ENCODE measurements at regions not wholly inside any gene's neighbourhood (a gene's known extent, or its start where the extent isn't known, plus 50 kb on each side); places are given as distances from the start of the nearest gene placed in this dataset.

DNA sequence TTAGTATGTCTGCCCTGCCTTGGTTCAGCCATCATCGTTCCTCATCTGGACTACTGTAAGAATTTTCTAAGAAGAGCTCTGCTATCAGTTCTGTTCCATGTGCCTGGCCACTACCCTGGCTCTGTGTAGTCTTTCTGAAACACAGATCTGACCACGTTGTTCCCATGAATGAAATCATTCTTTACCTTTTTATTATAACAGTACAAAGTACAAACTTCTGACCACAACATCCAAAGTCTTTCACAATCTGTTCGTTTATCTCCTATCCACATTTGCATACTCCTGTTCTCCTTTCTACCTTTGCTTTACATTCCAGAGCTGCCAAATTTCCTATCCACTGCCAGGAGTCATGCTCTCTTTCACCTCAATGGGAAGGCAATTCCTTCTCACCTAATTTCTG lies 284.6 kb upstream of the LRP1B start:
- WGBS: 28% methylated on average over 3 of the region's 3 CpGs
- no peaks in the 10 kb centered on the region for H3K27me3 ChIP-seq (ENCODE audit: control insufficient read depth in 4 of 4, insufficient read depth in 4 of 4, low read length in 3 of 4)
- H3K27ac ChIP-seq (ENCODE audit: low read depth in 1 of 2, low read length in 2 of 2): peak overlapping the region; percentile 53 to 85
- no peak overlapping the region for H3K9ac ChIP-seq (ENCODE audit: low read depth in 1 of 2, low read length in 2 of 2)
- TF ChIP-seq GABPA (IDR thresholded peaks at IDR 0.05 in 1 of 2, conservative IDR thresholded peaks at IDR 0.05 in 1 of 2) (no peak), RAD21 (IDR thresholded peaks at IDR 0.05) (peak; percentile 36 to 41), FOXA1 (IDR thresholded peaks at IDR 0.05) (peak; percentile 37), SP1 (IDR thresholded peaks at IDR 0.05) (peak; percentile 94), NR2F2 (IDR thresholded peaks at IDR 0.05) (no peak), TAF1 (conservative IDR thresholded peaks at IDR 0.05) (peak; percentile 24), HNF4A (conservative IDR thresholded peaks at IDR 0.05) (peak; percentile 90 to 93), HNF4G (IDR thresholded peaks at IDR 0.05) (peak; percentile 88), JUND (IDR thresholded peaks at IDR 0.05) (peak; percentile 70 to 86), FOXA2 (IDR thresholded peaks at IDR 0.05) (peak; percentile 74), RXRA (IDR thresholded peaks at IDR 0.05) (peak; percentile 76 to 86), YY1 (IDR thresholded peaks at IDR 0.05) (peak; percentile 20), EGR1 (IDR thresholded peaks at IDR 0.05; ENCODE audit: low read depth in 2 of 2) (no peak)
- TF ChIP-seq, protein P1, sequence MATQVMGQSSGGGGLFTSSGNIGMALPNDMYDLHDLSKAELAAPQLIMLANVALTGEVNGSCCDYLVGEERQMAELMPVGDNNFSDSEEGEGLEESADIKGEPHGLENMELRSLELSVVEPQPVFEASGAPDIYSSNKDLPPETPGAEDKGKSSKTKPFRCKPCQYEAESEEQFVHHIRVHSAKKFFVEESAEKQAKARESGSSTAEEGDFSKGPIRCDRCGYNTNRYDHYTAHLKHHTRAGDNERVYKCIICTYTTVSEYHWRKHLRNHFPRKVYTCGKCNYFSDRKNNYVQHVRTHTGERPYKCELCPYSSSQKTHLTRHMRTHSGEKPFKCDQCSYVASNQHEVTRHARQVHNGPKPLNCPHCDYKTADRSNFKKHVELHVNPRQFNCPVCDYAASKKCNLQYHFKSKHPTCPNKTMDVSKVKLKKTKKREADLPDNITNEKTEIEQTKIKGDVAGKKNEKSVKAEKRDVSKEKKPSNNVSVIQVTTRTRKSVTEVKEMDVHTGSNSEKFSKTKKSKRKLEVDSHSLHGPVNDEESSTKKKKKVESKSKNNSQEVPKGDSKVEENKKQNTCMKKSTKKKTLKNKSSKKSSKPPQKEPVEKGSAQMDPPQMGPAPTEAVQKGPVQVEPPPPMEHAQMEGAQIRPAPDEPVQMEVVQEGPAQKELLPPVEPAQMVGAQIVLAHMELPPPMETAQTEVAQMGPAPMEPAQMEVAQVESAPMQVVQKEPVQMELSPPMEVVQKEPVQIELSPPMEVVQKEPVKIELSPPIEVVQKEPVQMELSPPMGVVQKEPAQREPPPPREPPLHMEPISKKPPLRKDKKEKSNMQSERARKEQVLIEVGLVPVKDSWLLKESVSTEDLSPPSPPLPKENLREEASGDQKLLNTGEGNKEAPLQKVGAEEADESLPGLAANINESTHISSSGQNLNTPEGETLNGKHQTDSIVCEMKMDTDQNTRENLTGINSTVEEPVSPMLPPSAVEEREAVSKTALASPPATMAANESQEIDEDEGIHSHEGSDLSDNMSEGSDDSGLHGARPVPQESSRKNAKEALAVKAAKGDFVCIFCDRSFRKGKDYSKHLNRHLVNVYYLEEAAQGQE (IDR thresholded peaks at IDR 0.05): peak; percentile 66
- TF ChIP-seq, protein P2, sequence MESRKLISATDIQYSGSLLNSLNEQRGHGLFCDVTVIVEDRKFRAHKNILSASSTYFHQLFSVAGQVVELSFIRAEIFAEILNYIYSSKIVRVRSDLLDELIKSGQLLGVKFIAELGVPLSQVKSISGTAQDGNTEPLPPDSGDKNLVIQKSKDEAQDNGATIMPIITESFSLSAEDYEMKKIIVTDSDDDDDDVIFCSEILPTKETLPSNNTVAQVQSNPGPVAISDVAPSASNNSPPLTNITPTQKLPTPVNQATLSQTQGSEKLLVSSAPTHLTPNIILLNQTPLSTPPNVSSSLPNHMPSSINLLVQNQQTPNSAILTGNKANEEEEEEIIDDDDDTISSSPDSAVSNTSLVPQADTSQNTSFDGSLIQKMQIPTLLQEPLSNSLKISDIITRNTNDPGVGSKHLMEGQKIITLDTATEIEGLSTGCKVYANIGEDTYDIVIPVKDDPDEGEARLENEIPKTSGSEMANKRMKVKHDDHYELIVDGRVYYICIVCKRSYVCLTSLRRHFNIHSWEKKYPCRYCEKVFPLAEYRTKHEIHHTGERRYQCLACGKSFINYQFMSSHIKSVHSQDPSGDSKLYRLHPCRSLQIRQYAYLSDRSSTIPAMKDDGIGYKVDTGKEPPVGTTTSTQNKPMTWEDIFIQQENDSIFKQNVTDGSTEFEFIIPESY (IDR thresholded peaks at IDR 0.05): peak; percentile 36
- TF ChIP-seq, protein P3, sequence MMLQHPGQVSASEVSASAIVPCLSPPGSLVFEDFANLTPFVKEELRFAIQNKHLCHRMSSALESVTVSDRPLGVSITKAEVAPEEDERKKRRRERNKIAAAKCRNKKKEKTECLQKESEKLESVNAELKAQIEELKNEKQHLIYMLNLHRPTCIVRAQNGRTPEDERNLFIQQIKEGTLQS (IDR thresholded peaks at IDR 0.05): no peak
- TF ChIP-seq, protein P4, sequence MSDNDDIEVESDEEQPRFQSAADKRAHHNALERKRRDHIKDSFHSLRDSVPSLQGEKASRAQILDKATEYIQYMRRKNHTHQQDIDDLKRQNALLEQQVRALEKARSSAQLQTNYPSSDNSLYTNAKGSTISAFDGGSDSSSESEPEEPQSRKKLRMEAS (IDR thresholded peaks at IDR 0.05): peak; percentile 56
- TF ChIP-seq, protein P5, sequence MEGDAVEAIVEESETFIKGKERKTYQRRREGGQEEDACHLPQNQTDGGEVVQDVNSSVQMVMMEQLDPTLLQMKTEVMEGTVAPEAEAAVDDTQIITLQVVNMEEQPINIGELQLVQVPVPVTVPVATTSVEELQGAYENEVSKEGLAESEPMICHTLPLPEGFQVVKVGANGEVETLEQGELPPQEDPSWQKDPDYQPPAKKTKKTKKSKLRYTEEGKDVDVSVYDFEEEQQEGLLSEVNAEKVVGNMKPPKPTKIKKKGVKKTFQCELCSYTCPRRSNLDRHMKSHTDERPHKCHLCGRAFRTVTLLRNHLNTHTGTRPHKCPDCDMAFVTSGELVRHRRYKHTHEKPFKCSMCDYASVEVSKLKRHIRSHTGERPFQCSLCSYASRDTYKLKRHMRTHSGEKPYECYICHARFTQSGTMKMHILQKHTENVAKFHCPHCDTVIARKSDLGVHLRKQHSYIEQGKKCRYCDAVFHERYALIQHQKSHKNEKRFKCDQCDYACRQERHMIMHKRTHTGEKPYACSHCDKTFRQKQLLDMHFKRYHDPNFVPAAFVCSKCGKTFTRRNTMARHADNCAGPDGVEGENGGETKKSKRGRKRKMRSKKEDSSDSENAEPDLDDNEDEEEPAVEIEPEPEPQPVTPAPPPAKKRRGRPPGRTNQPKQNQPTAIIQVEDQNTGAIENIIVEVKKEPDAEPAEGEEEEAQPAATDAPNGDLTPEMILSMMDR (IDR thresholded peaks at IDR 0.05; ENCODE audit: low read depth, low read length, missing input control): no peak
- H3K9me3 ChIP-seq (ENCODE audit: control insufficient read depth in 4 of 4, low read length in 3 of 4): no peaks in the 10 kb centered on the region
- H3K4me3 ChIP-seq (ENCODE audit: low read depth in 1 of 3, low read length in 3 of 3): no peak overlapping the region
- H3K4me1 ChIP-seq (ENCODE audit: control insufficient read depth in 4 of 4, insufficient read depth in 4 of 4, low read length in 3 of 4): peaks cover 3 to 19% (median 6%) of the 10 kb centered on the region in 4 donors
- DNase-seq (ENCODE audit: low spot score): no peak
- no peaks in the 10 kb centered on the region for H3K36me3 ChIP-seq (ENCODE audit: control insufficient read depth in 4 of 4, insufficient read depth in 3 of 4, low read depth in 1 of 4, low read length in 3 of 4)
